SU-DHL-6 (cell line): ENCODE measurements at regions not wholly inside any gene's neighbourhood (a gene's known extent, or its start where the extent isn't known, plus 50 kb on each side); places are given as distances from the start of the nearest gene placed in this dataset.
"Not testable (repeated sequence)": the region's sequence is repeated elsewhere in the genome, so short reads cannot be mapped to it uniquely, and the experiment has no call there.

Experiments used
- CTCF ChIP-seq: fragments of 200-600 bp; sonication (generic); IDR thresholded peaks from one replicate; pipeline ENCODE4 v1.5.1; 2017; ENCODE audit warnings: antibody characterized with exemption, mild to moderate bottlenecking, low read length, moderate library complexity; ENCODE audit not compliant: insufficient read depth, poor library complexity, severe bottlenecking
- EZH2phosphoT487 ChIP-seq: fragments of 200-600 bp; sonication (generic), shearing (Covaris generic); conservative IDR thresholded peaks from 2 replicates; pipeline ENCODE4 v1.6.1; 2018; ENCODE audit warnings: mild to moderate bottlenecking, antibody characterized with exemption, low read length, moderate library complexity, mixed read lengths

GRCh38 chr11:92074498-92074897 lies 150.1 kb upstream of the FAT3 start:
- TF ChIP-seq CTCF, EZH2phosphoT487: not testable (repeated sequence)
